NT2/D1 (cell line): ENCODE measurements at regions not wholly inside any gene's neighbourhood (a gene's known extent, or its start where the extent isn't known, plus 50 kb on each side); places are given as distances from the start of the nearest gene placed in this dataset.

ENCODE experiments used
- DNase-seq: peaks from one replicate; pipeline ENCODE4 v3.0.0-alpha.2; 2011; ENCODE audit warnings: low read depth, low spot score
- H3K27me3 ChIP-seq: 2 replicates; pipeline ENCODE4 v1.6.0; 2011; ENCODE audit warnings: mild to moderate bottlenecking; ENCODE audit not compliant: insufficient read length, insufficient read depth
- H3K36me3 ChIP-seq: 2 replicates; pipeline ENCODE4 v1.6.1; 2011; ENCODE audit warnings: mild to moderate bottlenecking, low read length, mixed read lengths; ENCODE audit not compliant: insufficient read depth, insufficient read length
- H3K4me1 ChIP-seq: 2 replicates; pipeline ENCODE4 v1.5.1; 2011; ENCODE audit not compliant: insufficient read depth, insufficient read length
- H3K4me3 ChIP-seq: 2 replicates; pipeline ENCODE4 v1.5.1; 2011; ENCODE audit warnings: low read depth; ENCODE audit not compliant: insufficient read length
- H3K9ac ChIP-seq: 2 replicates; pipeline ENCODE4 v1.6.0; 2011; ENCODE audit warnings: low read depth; ENCODE audit not compliant: insufficient read length
- H3K9me3 ChIP-seq: 2 replicates; pipeline ENCODE4 v1.5.1; 2011; ENCODE audit warnings: mild to moderate bottlenecking, low read length; ENCODE audit not compliant: insufficient read depth
- SUZ12 ChIP-seq: IDR thresholded peaks from 2 replicates; pipeline ENCODE4 v1.6.1; 2011; ENCODE audit not compliant: insufficient read length, insufficient read depth; ENCODE audit errors: extremely low read depth
- YY1 ChIP-seq: IDR thresholded peaks from 2 replicates; pipeline ENCODE4 v1.6.1; 2011; ENCODE audit not compliant: insufficient read length, insufficient read depth
- ZNF274 ChIP-seq: IDR thresholded peaks from 2 replicates; pipeline ENCODE4 v1.6.1; 2011; ENCODE audit warnings: mild to moderate bottlenecking, low read depth, low read length

DNA sequence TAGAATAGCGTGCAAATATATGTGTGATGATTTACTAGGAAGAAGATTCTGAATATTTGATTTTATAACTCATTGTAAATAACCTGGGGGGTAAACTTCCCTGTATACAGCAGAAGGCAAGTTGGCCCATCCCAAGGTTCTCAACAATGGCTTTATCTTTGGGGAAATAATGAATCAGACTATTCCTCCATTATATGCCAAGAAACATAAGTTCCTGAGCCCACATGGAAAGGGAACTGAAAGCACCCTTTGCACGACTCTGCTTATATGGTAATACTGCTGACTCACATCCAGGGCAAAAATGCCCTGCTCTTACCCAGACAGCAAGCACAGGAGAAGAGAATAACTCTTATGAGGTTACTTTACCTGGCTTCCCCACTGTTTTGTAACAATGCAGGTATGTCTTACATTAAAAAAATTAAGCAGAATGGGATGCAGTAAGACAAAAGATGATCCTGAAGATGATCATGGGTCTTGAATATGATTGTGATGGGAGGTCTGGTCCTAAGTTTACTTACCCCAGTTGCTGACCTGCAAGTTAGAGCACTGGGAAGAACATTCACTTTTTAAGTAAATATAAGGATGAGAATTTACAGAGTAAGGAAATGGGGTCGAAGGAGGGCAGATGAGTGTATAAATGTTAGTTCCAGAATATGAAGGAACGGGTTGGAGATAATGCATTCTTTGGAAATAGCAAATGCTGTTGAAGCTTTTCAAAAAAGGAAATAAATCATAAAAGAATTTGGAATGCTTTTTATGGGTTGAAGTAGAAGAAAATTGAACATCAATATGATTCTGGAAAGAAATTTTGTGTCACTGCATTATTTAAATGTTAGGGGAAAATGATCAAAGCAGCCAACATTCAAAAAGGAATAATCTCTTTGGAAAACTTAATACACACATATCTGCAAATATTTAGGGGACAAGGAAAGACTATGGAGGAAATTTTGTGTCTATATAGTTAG is 428.4 kb upstream of the MPDZ start:
- no peak overlapping the region for H3K4me3 ChIP-seq
- H3K36me3 ChIP-seq: no peaks in the 10 kb centered on the region
- TF ChIP-seq ZNF274: no peak
- TF ChIP-seq SUZ12: no peak
- no peak for TF ChIP-seq YY1
- H3K9me3 ChIP-seq: no peaks in the 10 kb centered on the region
- DNase-seq: no peak
- no peak overlapping the region for H3K9ac ChIP-seq
- no peaks in the 10 kb centered on the region for H3K27me3 ChIP-seq
- no peaks in the 10 kb centered on the region for H3K4me1 ChIP-seq

DNA sequence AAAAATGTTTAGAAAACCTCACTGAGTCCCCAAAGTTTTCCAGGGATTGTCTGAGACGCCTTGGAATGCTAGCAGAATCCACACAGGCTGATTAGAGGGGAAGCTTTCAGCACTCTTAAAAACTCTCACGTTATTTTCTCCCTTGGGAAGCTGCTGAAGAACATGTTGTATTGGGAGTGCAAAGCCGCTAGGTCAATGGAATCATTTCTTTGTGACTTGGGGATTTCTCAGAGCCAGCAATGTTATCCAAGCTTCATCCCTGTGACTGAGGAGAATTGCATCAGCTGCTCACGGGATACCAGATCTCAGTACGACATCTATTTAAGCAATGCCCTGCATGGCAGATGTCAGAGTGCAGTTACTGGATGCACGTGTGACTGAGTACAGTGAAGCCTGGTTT is 426.4 kb upstream of the MPDZ start:
- H3K9ac ChIP-seq: no peak overlapping the region
- DNase-seq: no peak

GRCh38 chr9:13705373-13705772 is 425.9 kb upstream of the MPDZ start:
- no peak for DNase-seq
- Histone ChIP-seq H3K9ac (no peak overlapping the region), H3K36me3 (no peaks in the 10 kb centered on the region), H3K4me1 (no peaks in the 10 kb centered on the region), H3K27me3 (no peaks in the 10 kb centered on the region), H3K9me3 (no peaks in the 10 kb centered on the region), H3K4me3 (no peak overlapping the region)
- no peak for TF ChIP-seq ZNF274
- TF ChIP-seq SUZ12: no peak
- no peak for TF ChIP-seq YY1

More for the DNA sequence above, 426.4 kb upstream of the MPDZ start:
- H3K4me3 ChIP-seq: no peak overlapping the region
- H3K4me1 ChIP-seq: no peaks in the 10 kb centered on the region
- H3K27me3 ChIP-seq: no peaks in the 10 kb centered on the region
- H3K9me3 ChIP-seq: no peaks in the 10 kb centered on the region
- no peak for TF ChIP-seq SUZ12
- no peak for TF ChIP-seq ZNF274
- TF ChIP-seq YY1: no peak
- H3K36me3 ChIP-seq: no peaks in the 10 kb centered on the region

- Histone ChIP-seq H3K9ac (no peak overlapping the region), H3K4me1 (peaks cover 3% of the 10 kb centered on the region), H3K4me3 (peak overlapping the region; percentile 4), H3K9me3 (0 out of 2 replicates have a peak, but pooled peaks cover 3% of the 10 kb centered on the region), H3K36me3 (no peaks in the 10 kb centered on the region), H3K27me3 (no peaks in the 10 kb centered on the region)
- DNase-seq: no peak
- no peak for TF ChIP-seq SUZ12
- no peak for TF ChIP-seq ZNF274
- no peak for TF ChIP-seq YY1
These were observed 411.1 kb upstream of the MPDZ start for GRCh38 chr9:13690595-13690994.

DNA sequence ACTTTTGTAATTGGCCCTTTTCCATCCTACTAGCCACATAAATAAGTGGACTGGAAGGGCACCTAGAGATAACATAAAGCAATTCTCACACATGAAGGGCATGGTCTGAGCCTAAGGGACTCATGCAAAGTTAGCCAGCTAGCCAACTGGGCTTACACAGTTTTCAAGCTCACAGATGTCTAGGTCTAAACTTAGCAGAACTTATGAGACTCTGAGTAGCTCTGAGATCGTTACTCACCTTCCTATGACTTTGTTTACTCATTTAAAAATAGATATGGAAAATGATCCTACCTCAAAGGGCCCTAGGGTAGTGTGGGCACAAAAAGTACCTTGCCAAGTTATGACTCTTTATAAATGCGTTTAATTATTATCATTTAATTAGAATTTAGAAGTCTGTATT is 410.4 kb upstream of the MPDZ start:
- no peaks in the 10 kb centered on the region for H3K36me3 ChIP-seq
- no peak for DNase-seq
- TF ChIP-seq ZNF274 (no peak), YY1 (no peak), SUZ12 (no peak)
- no peak overlapping the region for H3K4me3 ChIP-seq
- H3K9ac ChIP-seq: no peak overlapping the region
- no peaks in the 10 kb centered on the region for H3K27me3 ChIP-seq
- 0 out of 2 replicates have a peak, but pooled peaks cover 3% of the 10 kb centered on the region for H3K9me3 ChIP-seq
- peaks cover 3% of the 10 kb centered on the region for H3K4me1 ChIP-seq

GRCh38 chr9:13688990-13689600 is 409.6 kb upstream of the MPDZ start:
- DNase-seq: peak; percentile 2
- H3K27me3 ChIP-seq: no peaks in the 10 kb centered on the region
- peaks cover 3% of the 10 kb centered on the region for H3K4me1 ChIP-seq
- H3K4me3 ChIP-seq: no peak overlapping the region
- H3K9ac ChIP-seq: no peak overlapping the region
- no peaks in the 10 kb centered on the region for H3K36me3 ChIP-seq
- no peak for TF ChIP-seq SUZ12
- TF ChIP-seq YY1: no peak
- no peak for TF ChIP-seq ZNF274
- 0 out of 2 replicates have a peak, but pooled peaks cover 3% of the 10 kb centered on the region for H3K9me3 ChIP-seq

DNA sequence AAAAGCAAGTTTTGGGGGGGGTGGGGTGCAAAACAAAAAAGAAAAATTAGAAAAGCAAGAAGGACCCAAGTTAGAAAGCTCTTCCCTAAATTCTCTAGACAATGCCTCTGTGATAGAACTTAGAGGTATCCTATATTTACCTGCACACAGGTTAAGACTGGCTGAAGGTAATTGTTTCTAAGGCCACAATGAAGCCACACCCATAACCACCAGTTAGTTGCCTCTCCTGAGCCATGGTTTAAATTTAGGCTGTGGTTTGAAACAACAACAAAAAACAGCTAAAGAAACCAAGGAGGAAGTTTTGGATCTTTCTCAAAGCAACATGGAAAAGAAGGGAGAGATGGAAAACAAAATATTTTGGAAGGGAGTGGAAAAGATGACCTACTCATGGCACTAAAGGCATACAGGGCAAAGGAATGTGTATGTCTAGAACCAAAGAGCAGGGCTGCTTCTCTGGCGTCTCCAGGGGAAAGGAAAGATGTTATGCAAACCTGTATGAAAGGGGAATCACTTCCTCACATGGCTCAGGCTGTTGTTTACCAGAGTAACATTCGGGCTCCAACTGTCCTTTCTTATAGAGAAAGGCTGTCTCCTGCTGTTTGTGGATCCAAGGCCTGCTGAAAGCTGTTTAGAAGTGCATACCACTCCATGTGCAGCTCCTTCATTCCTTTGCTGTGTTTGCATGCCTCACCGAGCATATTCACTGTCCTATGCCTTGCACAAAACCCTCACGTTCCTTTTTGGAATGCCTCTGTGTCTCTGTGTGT is 408.9 kb upstream of the MPDZ start:
- peak; percentile 35 for DNase-seq
- H3K9me3 ChIP-seq: 0 out of 2 replicates have a peak, but pooled peaks cover 3% of the 10 kb centered on the region
- no peaks in the 10 kb centered on the region for H3K27me3 ChIP-seq
- no peak overlapping the region for H3K4me3 ChIP-seq
- no peak overlapping the region for H3K9ac ChIP-seq
- H3K36me3 ChIP-seq: no peaks in the 10 kb centered on the region
- TF ChIP-seq SUZ12: no peak
- TF ChIP-seq YY1: no peak
- TF ChIP-seq ZNF274: no peak
- H3K4me1 ChIP-seq: peaks cover 3% of the 10 kb centered on the region
